IPS-18a (cell line): ENCODE measurements at regions not wholly inside any gene's neighbourhood (a gene's known extent, or its start where the extent isn't known, plus 50 kb on each side); places are given as distances from the start of the nearest gene placed in this dataset.
"Not testable (repeated sequence)": the region's sequence is repeated elsewhere in the genome, so short reads cannot be mapped to it uniquely, and the experiment has no call there.

Experiments used
- H3K27ac ChIP-seq: one replicate; pipeline ENCODE4 v1.5.1; 2013; ENCODE audit warnings: low read length
- H3K27me3 ChIP-seq: one replicate; pipeline ENCODE4 v1.6.1; 2013; ENCODE audit warnings: mild to moderate bottlenecking, low read length; ENCODE audit not compliant: control insufficient read depth, insufficient read depth
- H3K36me3 ChIP-seq: one replicate; pipeline ENCODE4 v1.6.1; 2013; ENCODE audit warnings: low read depth, low read length; ENCODE audit not compliant: control insufficient read depth
- H3K4me1 ChIP-seq: one replicate; pipeline ENCODE4 v1.6.1; 2013; ENCODE audit warnings: low read depth, low read length; ENCODE audit not compliant: control insufficient read depth
- H3K4me3 ChIP-seq: one replicate; pipeline ENCODE4 v1.5.1; 2013; ENCODE audit warnings: low read length
- H3K9ac ChIP-seq: one replicate; pipeline ENCODE4 v1.6.1; 2013; ENCODE audit warnings: mild to moderate bottlenecking, low read length, moderate library complexity
- H3K9me3 ChIP-seq: one replicate; pipeline ENCODE4 v1.6.1; 2013; ENCODE audit warnings: low read depth, low read length; ENCODE audit not compliant: control insufficient read depth

DNA sequence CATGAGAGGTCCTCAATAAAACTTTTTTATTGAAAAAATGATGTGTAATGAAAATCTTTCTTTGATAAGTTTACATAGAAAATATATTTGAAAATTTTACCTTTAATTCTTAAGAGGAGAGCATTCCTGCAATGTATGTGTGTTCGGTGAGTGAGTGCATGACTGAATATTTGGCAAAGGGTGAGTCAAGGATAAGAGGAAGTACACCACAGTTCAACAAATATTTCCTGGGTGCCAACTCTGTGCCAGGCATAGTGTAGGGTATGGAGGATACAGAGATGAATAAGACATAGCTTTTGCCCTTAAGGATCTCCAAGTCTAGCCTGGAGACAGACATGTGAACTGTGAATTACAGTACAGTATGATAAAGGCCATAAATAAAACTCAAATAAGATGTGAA is 84.7 kb upstream of the GPR101 start:
- Histone ChIP-seq H3K9ac (no peak overlapping the region), H3K36me3 (no peaks in the 10 kb centered on the region), H3K27me3 (no peaks in the 10 kb centered on the region), H3K27ac (no peak overlapping the region), H3K9me3 (peaks cover 14% of the 10 kb centered on the region), H3K4me1 (no peaks in the 10 kb centered on the region), H3K4me3 (no peak overlapping the region)

DNA sequence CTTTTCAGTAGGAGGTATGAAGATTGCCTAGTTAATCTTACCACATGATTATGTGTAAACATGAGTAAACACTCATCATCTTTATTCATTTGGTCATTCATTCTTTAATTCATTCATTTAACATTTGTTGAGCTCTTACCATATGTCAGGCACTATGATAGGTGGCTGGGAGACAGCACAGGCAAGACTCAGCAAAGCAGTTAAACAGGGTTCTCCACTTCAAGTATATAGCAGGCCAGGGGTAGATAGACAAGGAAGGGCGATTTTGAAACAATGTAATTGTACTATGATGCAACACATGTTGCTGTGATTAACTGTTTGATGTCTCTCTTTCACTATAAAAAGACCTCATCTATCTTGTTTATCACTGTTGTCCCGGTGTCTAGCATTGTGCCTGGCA is 84.3 kb upstream of the GPR101 start:
- H3K36me3 ChIP-seq = no peaks in the 10 kb centered on the region
- peaks cover 16% of the 10 kb centered on the region for H3K9me3 ChIP-seq
- no peaks in the 10 kb centered on the region for H3K27me3 ChIP-seq
- no peak overlapping the region for H3K4me3 ChIP-seq
- no peaks in the 10 kb centered on the region for H3K4me1 ChIP-seq
- H3K9ac ChIP-seq = no peak overlapping the region
- no peak overlapping the region for H3K27ac ChIP-seq

DNA sequence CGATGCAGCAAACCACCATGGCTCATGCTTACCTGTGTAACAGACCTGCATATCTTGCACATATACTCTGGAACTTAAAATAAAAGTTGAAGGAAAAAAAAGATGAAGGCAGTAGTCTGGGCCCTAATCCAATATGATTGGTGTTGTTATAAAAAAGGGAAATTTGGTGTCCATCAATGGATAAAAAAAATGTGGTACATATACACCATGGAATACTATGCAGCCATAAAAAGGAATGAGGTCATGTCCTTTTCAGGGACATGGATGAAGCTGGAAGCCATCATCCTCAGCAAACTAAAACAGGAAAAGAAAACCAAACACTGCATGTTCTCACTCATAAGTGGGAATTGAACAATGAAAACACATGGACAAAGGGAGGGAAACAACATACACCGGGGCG is 74.1 kb upstream of the GPR101 start:
- not testable (repeated sequence) for H3K4me3 ChIP-seq, H3K27ac ChIP-seq, H3K4me1 ChIP-seq, H3K27me3 ChIP-seq, H3K36me3 ChIP-seq, H3K9ac ChIP-seq
- H3K9me3 ChIP-seq = peaks cover 12% of the 10 kb centered on the region

DNA sequence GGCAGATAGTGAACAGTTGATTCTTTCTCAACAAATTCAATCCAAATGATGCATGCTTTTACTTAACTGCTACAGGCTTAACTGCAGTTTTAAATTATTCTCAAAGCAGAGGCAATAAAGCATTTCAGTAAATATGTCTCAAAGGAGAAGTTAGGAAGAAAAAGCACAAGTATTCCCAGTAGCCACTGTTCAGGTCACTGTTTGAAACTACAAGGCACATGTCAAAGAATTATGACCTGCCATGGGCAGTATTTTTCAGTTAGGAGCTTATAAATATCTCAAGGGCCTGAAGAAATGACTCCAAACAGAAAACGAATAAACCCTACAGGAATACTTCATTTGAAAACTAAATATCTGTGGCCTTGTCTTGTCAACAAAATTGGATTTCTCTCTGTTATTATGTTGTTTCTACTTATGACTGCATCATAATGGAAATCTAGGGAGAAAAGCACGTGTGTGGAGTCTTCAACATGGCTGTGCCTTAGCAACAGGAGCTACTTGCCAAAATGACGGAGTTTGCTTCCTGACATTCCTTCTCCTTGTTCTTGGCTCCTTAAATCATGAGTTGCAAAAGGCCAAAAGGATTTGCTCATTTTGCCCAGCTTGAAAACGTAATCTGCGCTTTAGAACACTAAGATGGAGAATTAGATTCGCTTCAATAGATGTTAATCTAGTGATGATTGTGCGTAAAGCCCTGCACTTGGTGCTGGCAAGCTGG is 67.6 kb upstream of the GPR101 start:
- H3K4me1 ChIP-seq = no peaks in the 10 kb centered on the region
- H3K27ac ChIP-seq = no peak overlapping the region
- no peaks in the 10 kb centered on the region for H3K36me3 ChIP-seq
- H3K27me3 ChIP-seq = no peaks in the 10 kb centered on the region
- H3K4me3 ChIP-seq = no peak overlapping the region
- H3K9me3 ChIP-seq = peaks cover 12% of the 10 kb centered on the region
- H3K9ac ChIP-seq = no peak overlapping the region
